ENCODE measurements at regions not wholly inside any gene's neighbourhood (a gene's known extent, or its start where the extent isn't known, plus 50 kb on each side); places are given as distances from the start of the nearest gene placed in this dataset.

DNA sequence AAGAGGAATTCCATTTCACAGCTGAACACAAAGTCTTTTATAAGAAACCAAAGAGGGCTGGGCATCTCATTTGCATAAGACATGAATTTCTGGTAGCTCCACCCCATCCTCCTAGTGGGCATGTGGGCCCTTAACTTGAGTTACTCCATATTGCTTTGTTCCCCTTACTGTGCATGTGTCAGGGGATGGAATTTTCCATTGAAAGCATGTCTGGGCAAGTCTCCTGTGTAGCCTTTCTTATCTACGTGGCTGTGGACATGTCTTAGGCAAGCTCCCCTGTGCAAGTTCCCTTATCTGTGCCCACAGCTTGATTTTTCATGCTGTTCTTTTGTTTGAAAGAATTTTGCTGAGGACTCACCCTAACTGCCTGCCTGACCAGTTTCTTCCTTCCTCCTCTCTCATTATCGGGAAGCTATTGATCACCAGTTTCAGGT lies 123.5 kb upstream of the JADE1 start (continued):
- TF ChIP-seq CBX3 (IDR thresholded peaks at IDR 0.05; ENCODE audit: borderline replicate concordance in 1 of 2, low read length in 2 of 2) (peak in 1 of 2 experiments; percentile 98; a peak in 2 of 3 replicates), KLF6 (CRISPR knock-in tag; IDR thresholded peaks at IDR 0.05; ENCODE audit: borderline replicate concordance) (peak; percentile 61; the same call in 1 of the 2 replicates), USF2 (CRISPR knock-in tag; IDR thresholded peaks at IDR 0.05) (no peak), PCBP2 (IDR thresholded peaks at IDR 0.05; ENCODE audit: low read depth, low read length, poor library complexity, severe bottlenecking) (no peak), FOXK2 (conservative IDR thresholded peaks at IDR 0.05 in 1 of 2, IDR thresholded peaks at IDR 0.05 in 1 of 2; ENCODE audit: low read depth in 2 of 2) (peak in 1 of 2 experiments; percentile 36; a peak in 1 of 4 replicates), POLR2AphosphoS2 (IDR thresholded peaks at IDR 0.05; ENCODE audit: low read length) (no peak), RBM17 (IDR thresholded peaks at IDR 0.05; ENCODE audit: borderline replicate concordance, low read depth, low read length) (no peak), ZNF134 (CRISPR knock-in tag; conservative IDR thresholded peaks at IDR 0.05) (0 out of 2 replicates have a peak, but pooled peaks have one; percentile 44), CBFA2T2 (conservative IDR thresholded peaks at IDR 0.05) (peak; percentile 89), ZBTB34 (CRISPR knock-in tag; IDR thresholded peaks at IDR 0.05) (no peak), GTF2A2 (tag; IDR thresholded peaks at IDR 0.05) (no peak), DLX4 (CRISPR knock-in tag; IDR thresholded peaks at IDR 0.05) (no peak), IFI16 (CRISPR knock-in tag; IDR thresholded peaks at IDR 0.05) (0 out of 2 replicates have a peak, but pooled peaks have one; percentile 78), SETDB1 (IDR thresholded peaks at IDR 0.05; ENCODE audit: low read length) (no peak), FOSL1 (tag; conservative IDR thresholded peaks at IDR 0.05) (no peak), PCBP1 (IDR thresholded peaks at IDR 0.05; ENCODE audit: low read depth, low read length, poor library complexity, severe bottlenecking) (no peak)
- TF ChIP-seq, protein P1, sequence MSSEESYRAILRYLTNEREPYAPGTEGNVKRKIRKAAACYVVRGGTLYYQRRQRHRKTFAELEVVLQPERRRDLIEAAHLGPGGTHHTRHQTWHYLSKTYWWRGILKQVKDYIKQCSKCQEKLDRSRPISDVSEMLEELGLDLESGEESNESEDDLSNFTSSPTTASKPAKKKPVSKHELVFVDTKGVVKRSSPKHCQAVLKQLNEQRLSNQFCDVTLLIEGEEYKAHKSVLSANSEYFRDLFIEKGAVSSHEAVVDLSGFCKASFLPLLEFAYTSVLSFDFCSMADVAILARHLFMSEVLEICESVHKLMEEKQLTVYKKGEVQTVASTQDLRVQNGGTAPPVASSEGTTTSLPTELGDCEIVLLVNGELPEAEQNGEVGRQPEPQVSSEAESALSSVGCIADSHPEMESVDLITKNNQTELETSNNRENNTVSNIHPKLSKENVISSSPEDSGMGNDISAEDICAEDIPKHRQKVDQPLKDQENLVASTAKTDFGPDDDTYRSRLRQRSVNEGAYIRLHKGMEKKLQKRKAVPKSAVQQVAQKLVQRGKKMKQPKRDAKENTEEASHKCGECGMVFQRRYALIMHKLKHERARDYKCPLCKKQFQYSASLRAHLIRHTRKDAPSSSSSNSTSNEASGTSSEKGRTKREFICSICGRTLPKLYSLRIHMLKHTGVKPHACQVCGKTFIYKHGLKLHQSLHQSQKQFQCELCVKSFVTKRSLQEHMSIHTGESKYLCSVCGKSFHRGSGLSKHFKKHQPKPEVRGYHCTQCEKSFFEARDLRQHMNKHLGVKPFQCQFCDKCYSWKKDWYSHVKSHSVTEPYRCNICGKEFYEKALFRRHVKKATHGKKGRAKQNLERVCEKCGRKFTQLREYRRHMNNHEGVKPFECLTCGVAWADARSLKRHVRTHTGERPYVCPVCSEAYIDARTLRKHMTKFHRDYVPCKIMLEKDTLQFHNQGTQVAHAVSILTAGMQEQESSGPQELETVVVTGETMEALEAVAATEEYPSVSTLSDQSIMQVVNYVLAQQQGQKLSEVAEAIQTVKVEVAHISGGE (CRISPR knock-in tag; IDR thresholded peaks at IDR 0.05) = no peak
- TF ChIP-seq, protein P2, sequence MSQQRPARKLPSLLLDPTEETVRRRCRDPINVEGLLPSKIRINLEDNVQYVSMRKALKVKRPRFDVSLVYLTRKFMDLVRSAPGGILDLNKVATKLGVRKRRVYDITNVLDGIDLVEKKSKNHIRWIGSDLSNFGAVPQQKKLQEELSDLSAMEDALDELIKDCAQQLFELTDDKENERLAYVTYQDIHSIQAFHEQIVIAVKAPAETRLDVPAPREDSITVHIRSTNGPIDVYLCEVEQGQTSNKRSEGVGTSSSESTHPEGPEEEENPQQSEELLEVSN (IDR thresholded peaks at IDR 0.05; ENCODE audit: borderline replicate concordance in 1 of 2, extremely low read depth in 1 of 2, insufficient read depth in 1 of 2, insufficient read length in 1 of 2, low read depth in 1 of 2, low read length in 1 of 2, poor library complexity in 1 of 2, severe bottlenecking in 1 of 2) = no peak
